22Rv1 (cell line): ENCODE measurements at regions not wholly inside any gene's neighbourhood (a gene's known extent, or its start where the extent isn't known, plus 50 kb on each side); places are given as distances from the start of the nearest gene placed in this dataset.
"Not testable (repeated sequence)": the region's sequence is repeated elsewhere in the genome, so short reads cannot be mapped to it uniquely, and the experiment has no call there.

Experiments used
- CTCF ChIP-seq: fragments of 450-650 bp; IDR thresholded peaks from 2 replicates; pipeline ENCODE4 v1.5.1; 2017; ENCODE audit warnings: mild to moderate bottlenecking
- ZFX ChIP-seq: fragments of 450-650 bp; IDR thresholded peaks from 2 replicates; pipeline ENCODE4 v1.6.1; 2017; ENCODE audit warnings: antibody characterized with exemption, borderline replicate concordance

- not testable (repeated sequence) for TF ChIP-seq CTCF, ZFX
Measured at GRCh38 chr5:15096686-15097085, 225.1 kb upstream of the ANKH start.
